ENCODE measurements at regions not wholly inside any gene's neighbourhood (a gene's known extent, or its start where the extent isn't known, plus 50 kb on each side); places are given as distances from the start of the nearest gene placed in this dataset.

DNA sequence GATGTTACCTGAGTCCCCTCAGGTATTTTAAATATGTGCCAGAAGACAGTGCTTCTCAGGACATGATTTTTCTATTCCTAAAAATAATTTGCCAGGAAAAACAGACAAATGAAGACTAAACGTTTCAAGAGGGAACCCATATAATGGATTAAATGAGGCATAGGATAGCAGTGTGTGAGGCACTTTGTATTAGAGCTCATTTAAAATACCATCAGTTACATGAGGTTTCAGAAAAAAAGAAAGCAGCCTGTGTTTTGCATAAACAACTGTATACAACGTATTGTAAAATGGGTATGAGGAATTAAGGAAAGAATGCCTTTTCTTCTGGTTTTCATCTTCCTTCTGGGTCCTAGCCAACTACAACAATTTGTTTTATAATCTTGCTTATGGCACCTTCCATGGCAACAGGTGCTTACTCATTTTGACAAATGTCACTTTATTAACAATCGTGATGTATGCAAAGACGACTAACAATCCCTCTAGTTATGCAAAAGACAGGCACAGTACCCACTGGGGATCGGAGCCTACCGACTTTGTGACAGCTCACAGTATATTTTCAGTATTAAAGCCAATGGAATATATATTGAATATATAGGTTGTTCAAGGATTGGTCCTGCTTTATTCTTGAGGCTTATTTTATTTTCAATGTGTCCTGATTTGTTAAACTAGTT, 231.6 kb upstream of the ZNF717 start:
- Histone ChIP-seq H3K9me3 (ENCODE audit: control insufficient read depth, insufficient read depth, low read depth, low read length) (no peaks in the 10 kb centered on the region), H3K27ac (ENCODE audit: extremely low read depth, low read depth, low read length) (no peak overlapping the region), H3K4me3 (ENCODE audit: low read depth, low read length) (no peak overlapping the region), H3K36me3 (ENCODE audit: control insufficient read depth in 2 of 2, insufficient read depth in 1 of 2, low read length in 2 of 2) (no peaks in the 10 kb centered on the region), H3K4me1 (ENCODE audit: control insufficient read depth, insufficient read depth, low read length) (no peaks in the 10 kb centered on the region)
- CTCF ChIA-PET, result no interaction called here
- POLR2A ChIA-PET, result no interaction called here
- TF ChIP-seq ZNF274 (IDR thresholded peaks at IDR 0.05; ENCODE audit: low read length), result no peak
- TF ChIP-seq ZNF274 (tag by site-specific recombination; IDR thresholded peaks at IDR 0.05; ENCODE audit: borderline replicate concordance), result no peak
- TF ChIP-seq ZNF354C (tag by site-specific recombination; IDR thresholded peaks at IDR 0.05; ENCODE audit: borderline replicate concordance, low read depth), result no peak
- TF ChIP-seq ZNF501 (tag by site-specific recombination; IDR thresholded peaks at IDR 0.05), result no peak
- TF ChIP-seq ZNF555 (tag by site-specific recombination; conservative IDR thresholded peaks at IDR 0.05), result no peak
- TF ChIP-seq, protein P1, sequence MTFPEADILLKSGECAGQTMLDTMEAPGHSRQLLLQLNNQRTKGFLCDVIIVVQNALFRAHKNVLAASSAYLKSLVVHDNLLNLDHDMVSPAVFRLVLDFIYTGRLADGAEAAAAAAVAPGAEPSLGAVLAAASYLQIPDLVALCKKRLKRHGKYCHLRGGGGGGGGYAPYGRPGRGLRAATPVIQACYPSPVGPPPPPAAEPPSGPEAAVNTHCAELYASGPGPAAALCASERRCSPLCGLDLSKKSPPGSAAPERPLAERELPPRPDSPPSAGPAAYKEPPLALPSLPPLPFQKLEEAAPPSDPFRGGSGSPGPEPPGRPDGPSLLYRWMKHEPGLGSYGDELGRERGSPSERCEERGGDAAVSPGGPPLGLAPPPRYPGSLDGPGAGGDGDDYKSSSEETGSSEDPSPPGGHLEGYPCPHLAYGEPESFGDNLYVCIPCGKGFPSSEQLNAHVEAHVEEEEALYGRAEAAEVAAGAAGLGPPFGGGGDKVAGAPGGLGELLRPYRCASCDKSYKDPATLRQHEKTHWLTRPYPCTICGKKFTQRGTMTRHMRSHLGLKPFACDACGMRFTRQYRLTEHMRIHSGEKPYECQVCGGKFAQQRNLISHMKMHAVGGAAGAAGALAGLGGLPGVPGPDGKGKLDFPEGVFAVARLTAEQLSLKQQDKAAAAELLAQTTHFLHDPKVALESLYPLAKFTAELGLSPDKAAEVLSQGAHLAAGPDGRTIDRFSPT (tag by site-specific recombination; IDR thresholded peaks at IDR 0.05), result no peak
- no peak for TF ChIP-seq HOXA7 (CRISPR knock-in tag; IDR thresholded peaks at IDR 0.05; ENCODE audit: borderline replicate concordance)
- TF ChIP-seq ZNF214 (tag by site-specific recombination; IDR thresholded peaks at IDR 0.05; ENCODE audit: borderline replicate concordance), result no peak
- TF ChIP-seq, protein P2, sequence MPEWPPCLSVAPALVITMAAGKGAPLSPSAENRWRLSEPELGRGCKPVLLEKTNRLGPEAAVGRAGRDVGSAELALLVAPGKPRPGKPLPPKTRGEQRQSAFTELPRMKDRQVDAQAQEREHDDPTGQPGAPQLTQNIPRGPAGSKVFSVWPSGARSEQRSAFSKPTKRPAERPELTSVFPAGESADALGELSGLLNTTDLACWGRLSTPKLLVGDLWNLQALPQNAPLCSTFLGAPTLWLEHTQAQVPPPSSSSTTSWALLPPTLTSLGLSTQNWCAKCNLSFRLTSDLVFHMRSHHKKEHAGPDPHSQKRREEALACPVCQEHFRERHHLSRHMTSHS (tag by site-specific recombination; IDR thresholded peaks at IDR 0.05), result no peak
- no peak for TF ChIP-seq ZNF558 (tag by site-specific recombination; IDR thresholded peaks at IDR 0.05)

DNA sequence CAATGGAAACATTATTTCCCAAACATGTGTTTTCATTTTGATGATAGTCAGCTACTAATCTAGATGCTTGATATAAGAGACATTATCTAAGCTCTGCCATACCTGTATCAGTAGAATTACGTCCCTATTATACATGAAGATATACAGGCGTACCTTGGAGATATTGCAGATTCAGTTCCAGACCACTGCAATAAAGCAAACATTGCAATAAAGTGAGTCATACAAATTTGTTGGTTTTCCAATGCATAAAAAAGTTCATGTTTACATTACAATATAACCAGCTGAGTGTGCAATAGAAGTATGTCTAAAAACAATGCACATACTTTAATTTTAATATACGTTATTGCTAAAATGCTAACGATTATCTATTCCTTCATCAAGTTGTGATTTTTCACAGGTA, 236.0 kb upstream of the ZNF717 start:
- H3K4me3 ChIP-seq (ENCODE audit: low read depth, low read length), result no peak overlapping the region
- H3K4me1 ChIP-seq (ENCODE audit: control insufficient read depth, insufficient read depth, low read length), result no peaks in the 10 kb centered on the region
- H3K27ac ChIP-seq (ENCODE audit: extremely low read depth, low read depth, low read length), result no peak overlapping the region
- ChIA-PET CTCF (no interaction called here), POLR2A (no interaction called here)
- H3K9me3 ChIP-seq (ENCODE audit: control insufficient read depth, insufficient read depth, low read depth, low read length), result no peaks in the 10 kb centered on the region
- H3K36me3 ChIP-seq (ENCODE audit: control insufficient read depth in 2 of 2, insufficient read depth in 1 of 2, low read length in 2 of 2), result no peaks in the 10 kb centered on the region
- TF ChIP-seq, protein P3, sequence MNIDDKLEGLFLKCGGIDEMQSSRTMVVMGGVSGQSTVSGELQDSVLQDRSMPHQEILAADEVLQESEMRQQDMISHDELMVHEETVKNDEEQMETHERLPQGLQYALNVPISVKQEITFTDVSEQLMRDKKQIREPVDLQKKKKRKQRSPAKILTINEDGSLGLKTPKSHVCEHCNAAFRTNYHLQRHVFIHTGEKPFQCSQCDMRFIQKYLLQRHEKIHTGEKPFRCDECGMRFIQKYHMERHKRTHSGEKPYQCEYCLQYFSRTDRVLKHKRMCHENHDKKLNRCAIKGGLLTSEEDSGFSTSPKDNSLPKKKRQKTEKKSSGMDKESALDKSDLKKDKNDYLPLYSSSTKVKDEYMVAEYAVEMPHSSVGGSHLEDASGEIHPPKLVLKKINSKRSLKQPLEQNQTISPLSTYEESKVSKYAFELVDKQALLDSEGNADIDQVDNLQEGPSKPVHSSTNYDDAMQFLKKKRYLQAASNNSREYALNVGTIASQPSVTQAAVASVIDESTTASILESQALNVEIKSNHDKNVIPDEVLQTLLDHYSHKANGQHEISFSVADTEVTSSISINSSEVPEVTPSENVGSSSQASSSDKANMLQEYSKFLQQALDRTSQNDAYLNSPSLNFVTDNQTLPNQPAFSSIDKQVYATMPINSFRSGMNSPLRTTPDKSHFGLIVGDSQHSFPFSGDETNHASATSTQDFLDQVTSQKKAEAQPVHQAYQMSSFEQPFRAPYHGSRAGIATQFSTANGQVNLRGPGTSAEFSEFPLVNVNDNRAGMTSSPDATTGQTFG (tag by site-specific recombination; IDR thresholded peaks at IDR 0.05; ENCODE audit: borderline replicate concordance), result no peak
- no peak for TF ChIP-seq ZNF37A (tag by site-specific recombination; IDR thresholded peaks at IDR 0.05)
- TF ChIP-seq ZNF561 (tag by site-specific recombination; IDR thresholded peaks at IDR 0.05; ENCODE audit: borderline replicate concordance), result no peak
- TF ChIP-seq, protein P4, sequence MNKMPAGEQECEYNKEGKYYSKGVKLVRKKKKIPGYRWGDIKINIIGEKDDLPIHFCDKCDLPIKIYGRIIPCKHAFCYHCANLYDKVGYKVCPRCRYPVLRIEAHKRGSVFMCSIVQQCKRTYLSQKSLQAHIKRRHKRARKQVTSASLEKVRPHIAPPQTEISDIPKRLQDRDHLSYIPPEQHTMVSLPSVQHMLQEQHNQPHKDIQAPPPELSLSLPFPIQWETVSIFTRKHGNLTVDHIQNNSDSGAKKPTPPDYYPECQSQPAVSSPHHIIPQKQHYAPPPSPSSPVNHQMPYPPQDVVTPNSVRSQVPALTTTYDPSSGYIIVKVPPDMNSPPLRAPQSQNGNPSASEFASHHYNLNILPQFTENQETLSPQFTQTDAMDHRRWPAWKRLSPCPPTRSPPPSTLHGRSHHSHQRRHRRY (tag by site-specific recombination; IDR thresholded peaks at IDR 0.05), result no peak
- TF ChIP-seq, protein P5, sequence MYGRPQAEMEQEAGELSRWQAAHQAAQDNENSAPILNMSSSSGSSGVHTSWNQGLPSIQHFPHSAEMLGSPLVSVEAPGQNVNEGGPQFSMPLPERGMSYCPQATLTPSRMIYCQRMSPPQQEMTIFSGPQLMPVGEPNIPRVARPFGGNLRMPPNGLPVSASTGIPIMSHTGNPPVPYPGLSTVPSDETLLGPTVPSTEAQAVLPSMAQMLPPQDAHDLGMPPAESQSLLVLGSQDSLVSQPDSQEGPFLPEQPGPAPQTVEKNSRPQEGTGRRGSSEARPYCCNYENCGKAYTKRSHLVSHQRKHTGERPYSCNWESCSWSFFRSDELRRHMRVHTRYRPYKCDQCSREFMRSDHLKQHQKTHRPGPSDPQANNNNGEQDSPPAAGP (tag by site-specific recombination; IDR thresholded peaks at IDR 0.05), result no peak
- no peak for TF ChIP-seq HOXA7 (CRISPR knock-in tag; IDR thresholded peaks at IDR 0.05; ENCODE audit: borderline replicate concordance)
- no peak for TF ChIP-seq ZNF596 (tag by site-specific recombination; IDR thresholded peaks at IDR 0.05)
- TF ChIP-seq, protein P6, sequence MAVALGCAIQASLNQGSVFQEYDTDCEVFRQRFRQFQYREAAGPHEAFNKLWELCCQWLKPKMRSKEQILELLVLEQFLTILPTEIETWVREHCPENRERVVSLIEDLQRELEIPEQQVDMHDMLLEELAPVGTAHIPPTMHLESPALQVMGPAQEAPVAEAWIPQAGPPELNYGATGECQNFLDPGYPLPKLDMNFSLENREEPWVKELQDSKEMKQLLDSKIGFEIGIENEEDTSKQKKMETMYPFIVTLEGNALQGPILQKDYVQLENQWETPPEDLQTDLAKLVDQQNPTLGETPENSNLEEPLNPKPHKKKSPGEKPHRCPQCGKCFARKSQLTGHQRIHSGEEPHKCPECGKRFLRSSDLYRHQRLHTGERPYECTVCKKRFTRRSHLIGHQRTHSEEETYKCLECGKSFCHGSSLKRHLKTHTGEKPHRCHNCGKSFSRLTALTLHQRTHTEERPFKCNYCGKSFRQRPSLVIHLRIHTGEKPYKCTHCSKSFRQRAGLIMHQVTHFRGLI (tag by site-specific recombination; IDR thresholded peaks at IDR 0.05), result no peak
- no peak for TF ChIP-seq ZNF529 (tag by site-specific recombination; IDR thresholded peaks at IDR 0.05; ENCODE audit: insufficient replicate concordance)
- TF ChIP-seq ZNF24 (tag by site-specific recombination; IDR thresholded peaks at IDR 0.05), result no peak
- TF ChIP-seq, protein P7, sequence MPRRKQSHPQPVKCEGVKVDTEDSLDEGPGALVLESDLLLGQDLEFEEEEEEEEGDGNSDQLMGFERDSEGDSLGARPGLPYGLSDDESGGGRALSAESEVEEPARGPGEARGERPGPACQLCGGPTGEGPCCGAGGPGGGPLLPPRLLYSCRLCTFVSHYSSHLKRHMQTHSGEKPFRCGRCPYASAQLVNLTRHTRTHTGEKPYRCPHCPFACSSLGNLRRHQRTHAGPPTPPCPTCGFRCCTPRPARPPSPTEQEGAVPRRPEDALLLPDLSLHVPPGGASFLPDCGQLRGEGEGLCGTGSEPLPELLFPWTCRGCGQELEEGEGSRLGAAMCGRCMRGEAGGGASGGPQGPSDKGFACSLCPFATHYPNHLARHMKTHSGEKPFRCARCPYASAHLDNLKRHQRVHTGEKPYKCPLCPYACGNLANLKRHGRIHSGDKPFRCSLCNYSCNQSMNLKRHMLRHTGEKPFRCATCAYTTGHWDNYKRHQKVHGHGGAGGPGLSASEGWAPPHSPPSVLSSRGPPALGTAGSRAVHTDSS (tag by site-specific recombination; IDR thresholded peaks at IDR 0.05), result no peak
- TF ChIP-seq ZNF776 (tag by site-specific recombination; IDR thresholded peaks at IDR 0.05; ENCODE audit: borderline replicate concordance), result no peak
- no peak for TF ChIP-seq ZNF624 (tag by site-specific recombination; IDR thresholded peaks at IDR 0.05)
- no peak for TF ChIP-seq ZNF558 (tag by site-specific recombination; IDR thresholded peaks at IDR 0.05)
- no peak for TF ChIP-seq ZEB2 (tag by site-specific recombination; IDR thresholded peaks at IDR 0.05)
